ENCODE measurements at regions not wholly inside any gene's neighbourhood (a gene's known extent, or its start where the extent isn't known, plus 50 kb on each side); places are given as distances from the start of the nearest gene placed in this dataset.

- TF ChIP-seq BHLHE40 (IDR thresholded peaks at IDR 0.05; ENCODE audit: borderline replicate concordance) (no peak), FOXK2 (IDR thresholded peaks at IDR 0.05) (no peak), NFRKB (IDR thresholded peaks at IDR 0.05) (no peak), ZNF384 (IDR thresholded peaks at IDR 0.05) (no peak), SP1 (IDR thresholded peaks at IDR 0.05) (no peak), FOXA1 (IDR thresholded peaks at IDR 0.05) (no peak), FOXM1 (IDR thresholded peaks at IDR 0.05; ENCODE audit: borderline replicate concordance) (no peak), L3MBTL2 (conservative IDR thresholded peaks at IDR 0.05) (no peak), SUZ12 (IDR thresholded peaks at IDR 0.05) (no peak), ELF4 (IDR thresholded peaks at IDR 0.05) (no peak), TARDBP (IDR thresholded peaks at IDR 0.05) (no peak), PKNOX1 (IDR thresholded peaks at IDR 0.05) (no peak)
Observed at GRCh38 chr5:73357576-73357975, 91.0 kb downstream of the FOXD1 start.

All from HEK293T (cell line).